GM21723 (cell line): ENCODE measurements at regions not wholly inside any gene's neighbourhood (a gene's known extent, or its start where the extent isn't known, plus 50 kb on each side); places are given as distances from the start of the nearest gene placed in this dataset.
"Not testable (repeated sequence)": the region's sequence is repeated elsewhere in the genome, so short reads cannot be mapped to it uniquely, and the experiment has no call there.

Experiments used
- ATAC-seq: cut with Tn5 transposase; IDR thresholded peaks from one replicate; pipeline ENCODE4 v1.9.1; 2021; ENCODE audit warnings: mild to moderate bottlenecking, moderate library complexity; ENCODE audit not compliant: unreplicated experiment

DNA sequence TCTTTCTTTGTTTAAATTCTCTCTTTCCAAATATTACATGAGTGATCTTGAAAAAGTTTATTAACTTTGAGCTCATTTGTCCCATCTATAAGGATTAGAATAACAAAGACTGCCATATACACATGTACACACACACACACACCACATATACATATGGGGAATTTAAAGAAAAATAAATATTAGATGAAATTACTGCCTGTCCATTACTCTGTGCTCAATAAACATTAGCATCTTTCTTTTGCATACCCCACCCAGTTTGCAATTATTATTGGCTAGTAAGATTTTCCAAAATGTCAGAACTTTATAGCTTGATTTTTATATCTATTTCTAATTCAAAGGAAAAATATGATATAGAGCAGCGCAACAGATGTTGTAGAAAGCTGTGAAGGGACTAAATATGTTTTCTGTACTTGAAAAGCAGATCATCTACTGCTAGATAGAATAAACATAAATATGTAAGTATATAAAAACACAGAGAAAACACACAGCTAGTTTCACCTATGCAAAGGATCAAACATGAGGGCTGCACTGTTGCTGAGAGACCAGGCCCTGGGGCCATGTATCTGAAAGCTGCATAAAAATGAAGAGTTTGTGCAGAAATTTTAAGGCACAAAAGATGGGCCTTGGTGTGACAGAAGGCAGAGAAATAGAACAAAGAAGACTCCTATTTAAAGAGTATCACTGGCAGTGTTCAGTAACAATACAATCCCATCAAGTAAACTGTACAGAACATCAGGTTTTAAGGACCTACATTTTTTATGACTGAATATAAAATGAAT is 114.2 kb upstream of the NECTIN3 start:
- ATAC-seq: no peak

DNA sequence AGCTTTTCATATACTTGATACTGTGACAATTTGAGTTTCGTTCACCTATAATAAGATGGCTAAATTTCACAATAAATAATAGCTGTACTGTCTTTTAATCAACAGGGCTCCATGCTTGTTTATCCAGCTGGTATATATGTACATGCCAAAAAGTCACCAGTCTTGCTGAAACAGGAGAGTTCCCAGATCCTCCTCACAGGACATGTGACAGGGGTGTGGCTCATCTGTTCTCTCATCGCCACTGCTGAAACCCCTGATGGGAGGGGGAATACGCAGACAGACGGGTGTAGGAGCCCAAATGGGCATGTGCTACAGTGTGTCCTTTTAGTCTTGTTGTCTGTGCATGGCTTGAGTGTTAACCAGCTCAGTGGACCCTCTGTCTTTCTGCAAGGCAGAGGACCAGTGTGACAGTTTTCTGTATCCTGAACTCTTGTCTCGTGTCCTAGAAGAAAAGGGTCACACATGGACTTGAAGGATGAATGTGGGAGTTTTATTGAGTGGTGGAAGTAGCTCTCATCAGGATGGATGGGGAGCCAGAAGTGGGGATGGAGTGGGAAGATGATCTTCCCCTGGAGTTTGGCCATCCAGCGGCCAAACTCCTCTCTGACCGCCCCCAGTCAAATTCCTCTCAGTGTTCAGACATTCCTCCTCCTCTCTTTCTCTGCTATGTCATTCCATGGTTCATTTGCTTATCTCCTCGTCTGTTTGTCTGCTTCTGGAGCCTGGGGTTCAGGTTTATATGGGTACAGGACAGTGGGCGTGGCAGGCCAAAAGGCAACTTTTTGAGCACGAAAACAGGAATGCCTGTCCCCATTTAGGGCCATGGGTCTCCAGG is 113.1 kb upstream of the NECTIN3 start:
- ATAC-seq: no peak

DNA sequence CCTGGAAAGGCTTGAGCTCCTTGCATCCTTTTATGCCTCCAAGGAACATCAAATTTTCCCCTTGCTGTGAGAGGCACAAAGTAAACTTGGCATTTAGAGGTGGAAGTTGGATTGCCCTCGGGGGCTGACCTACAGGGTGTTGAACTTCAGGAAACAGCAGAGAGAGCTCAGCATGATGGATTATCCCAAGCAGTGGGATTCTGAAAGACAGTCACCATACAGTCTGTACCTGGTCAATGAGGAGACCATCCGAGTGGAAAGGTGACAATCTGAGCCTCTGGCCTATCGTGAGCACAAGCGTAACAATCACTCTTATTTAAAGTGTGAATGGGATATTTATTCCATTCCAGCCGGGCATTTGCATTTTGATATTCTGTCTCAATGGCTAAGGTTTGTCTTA is 105.6 kb upstream of the NECTIN3 start:
- ATAC-seq: no peak

DNA sequence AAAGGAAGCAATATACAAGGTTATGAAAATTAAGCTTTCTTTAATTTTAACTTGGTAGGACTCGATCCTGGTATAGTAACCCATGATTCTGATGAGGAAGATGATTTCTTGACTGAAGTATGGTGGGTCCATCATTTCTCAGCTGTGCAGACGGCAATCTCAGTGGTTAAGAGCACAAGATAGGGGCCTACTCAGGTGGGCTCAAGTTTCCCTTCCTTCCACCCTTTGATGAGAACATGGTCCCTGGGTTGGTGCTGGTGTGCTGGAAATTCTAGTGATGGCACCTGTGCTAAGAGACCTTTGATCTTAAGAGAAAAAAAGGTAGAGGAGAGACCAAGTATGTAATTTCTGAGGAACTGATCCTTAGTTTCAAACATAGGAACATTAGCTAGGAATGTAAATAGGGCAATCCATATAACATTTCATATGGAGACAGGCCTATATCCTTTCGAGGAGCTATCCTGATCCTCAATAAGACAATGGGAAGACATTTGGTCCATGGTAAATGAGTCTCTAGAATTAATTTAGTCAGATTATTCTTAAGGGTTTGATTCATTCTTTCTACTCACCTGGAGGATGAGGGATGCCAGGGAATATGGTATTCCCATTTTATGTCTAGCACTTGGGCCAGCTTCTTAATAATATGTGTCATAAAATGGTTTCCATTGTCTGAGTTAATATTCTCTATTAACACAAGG is 104.5 kb upstream of the NECTIN3 start:
- no peak for ATAC-seq

DNA sequence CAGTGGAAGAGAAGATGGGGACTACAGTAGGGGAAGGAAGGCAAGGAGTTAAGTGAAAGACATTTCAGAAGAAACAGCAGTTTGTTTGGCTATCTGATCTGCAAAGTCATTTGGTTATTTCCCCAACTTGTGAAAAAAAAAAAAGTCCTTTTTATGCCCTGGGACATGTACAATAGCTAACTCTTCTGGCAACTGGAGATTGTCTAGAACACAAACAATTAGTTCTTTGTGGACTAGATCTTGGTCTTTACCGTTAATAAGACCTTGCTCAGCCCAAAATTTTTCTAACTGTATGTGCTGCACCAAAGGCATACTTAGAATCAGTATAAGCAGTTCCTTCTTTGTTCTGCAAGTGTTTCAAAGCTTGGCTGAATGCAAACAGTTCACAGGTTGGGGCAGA is 103.5 kb upstream of the NECTIN3 start:
- ATAC-seq: no peak

DNA sequence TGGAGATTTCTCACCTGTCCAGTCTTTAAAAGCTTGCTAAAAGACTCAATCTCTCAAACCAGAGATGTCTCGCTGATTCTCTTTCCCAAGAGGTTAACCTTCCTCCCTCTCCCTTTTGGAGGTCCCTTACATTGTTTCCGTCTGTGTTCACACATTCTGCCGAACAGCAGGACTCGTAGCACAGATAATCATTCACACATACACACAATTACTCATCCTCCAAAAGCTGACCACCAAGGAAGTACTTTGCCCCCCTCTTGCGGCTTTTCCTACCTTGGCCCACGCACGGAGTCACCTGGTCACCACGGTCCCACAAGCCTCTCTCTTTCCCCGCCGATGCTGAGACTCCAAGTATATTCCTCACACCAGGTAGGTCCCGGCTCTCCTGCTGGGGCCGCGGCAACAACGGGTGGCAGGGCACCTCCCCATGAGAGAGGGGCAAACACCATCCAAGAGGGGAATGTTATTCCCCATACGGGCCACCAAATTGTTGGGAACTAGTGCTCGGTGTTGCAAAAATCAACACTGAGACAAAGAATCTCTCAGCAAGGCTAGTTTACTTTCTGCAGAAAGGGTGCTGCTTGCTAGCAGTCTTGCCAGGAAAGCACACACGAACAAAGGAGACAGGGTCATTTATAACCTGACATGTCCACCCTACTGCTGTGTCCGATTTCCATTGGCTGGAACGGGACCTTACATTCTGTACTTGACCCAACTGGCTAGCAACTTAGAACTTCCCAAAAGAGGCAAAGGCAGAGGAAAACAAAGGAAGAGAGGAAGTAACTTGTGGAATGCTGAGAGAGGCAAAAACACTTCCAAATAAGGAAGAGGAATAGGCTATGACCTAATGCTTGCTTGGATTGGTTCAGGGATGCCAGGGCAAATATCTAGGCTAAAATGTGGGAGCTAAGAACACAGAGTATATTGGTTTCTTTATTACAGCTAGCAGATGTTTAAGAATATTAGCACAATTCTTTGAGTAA is 102.1 kb upstream of the NECTIN3 start:
- no peak for ATAC-seq

DNA sequence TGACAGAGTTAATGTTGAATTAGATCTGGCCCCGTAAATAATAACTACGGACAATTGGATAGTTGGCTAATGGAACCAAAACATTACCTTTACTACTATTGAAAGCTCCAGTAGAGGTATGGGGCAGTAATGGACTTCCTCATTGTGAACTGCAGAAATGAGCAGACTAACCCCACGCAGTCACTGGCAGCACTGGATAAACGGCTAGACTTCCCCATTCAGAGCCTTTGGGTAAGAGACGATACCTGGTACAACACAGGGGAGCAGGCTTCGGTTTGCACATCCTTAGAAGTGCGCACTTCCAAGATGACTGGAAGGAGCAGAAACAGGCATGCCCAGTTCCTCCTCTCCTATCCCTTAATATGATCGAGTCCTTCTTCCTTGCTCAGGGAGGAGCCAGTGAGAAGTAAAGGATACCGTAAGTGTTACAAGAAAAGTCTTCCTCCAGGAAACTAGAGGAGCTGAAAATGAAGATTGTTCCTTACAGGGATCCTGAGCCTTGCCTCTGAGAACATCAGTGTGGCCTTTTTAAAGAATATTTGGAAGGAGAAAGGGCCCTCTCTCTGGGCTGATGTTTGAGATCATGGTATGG is 100.5 kb upstream of the NECTIN3 start:
- ATAC-seq: no peak

DNA sequence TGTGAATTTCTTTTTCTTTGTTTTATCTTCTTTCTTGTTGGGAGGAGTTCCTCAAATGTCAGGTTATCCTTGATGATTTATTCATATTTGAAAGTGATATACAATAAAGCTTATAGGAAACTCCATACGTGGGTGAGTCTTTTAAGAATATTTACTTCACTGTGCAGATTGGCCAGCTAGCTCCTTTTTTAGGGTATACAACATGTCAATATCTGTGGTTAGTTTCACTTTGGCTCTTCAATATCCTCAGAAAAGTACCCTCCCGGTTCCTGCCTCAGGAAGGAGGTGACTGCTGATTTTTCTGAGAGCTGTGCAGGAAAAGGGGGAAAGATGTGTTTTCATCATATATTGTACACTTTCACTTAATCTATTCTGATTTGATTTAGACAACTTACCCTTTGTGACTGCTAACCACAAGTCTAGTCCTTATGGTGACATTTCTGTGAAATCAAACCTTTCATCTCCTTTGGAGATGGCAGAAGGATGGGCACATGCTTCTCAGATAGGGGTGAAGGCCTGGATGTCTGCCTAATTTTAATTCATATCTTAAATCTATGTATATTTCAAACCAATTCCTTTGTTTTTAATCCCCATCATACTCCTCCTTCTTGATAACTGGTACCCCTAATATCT is 98.2 kb upstream of the NECTIN3 start:
- no peak for ATAC-seq

DNA sequence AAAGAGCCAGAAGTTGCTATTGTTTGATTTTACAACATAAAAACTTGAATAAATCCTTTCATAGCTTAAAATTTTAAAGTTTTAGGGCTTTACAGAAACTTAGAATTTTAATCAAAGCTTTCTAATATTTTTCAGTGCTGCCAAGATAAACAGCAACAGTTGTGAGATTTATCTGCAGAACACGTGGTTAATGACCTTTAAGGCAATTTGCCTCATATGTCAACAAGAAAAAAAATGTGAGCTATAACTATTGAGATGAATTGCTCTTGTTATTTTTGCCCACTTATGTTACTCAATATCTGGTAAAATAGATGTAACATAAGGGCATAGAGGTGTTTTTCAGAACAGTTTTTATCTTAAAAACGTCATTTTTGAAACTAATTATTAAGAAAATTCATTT is 96.7 kb upstream of the NECTIN3 start:
- no peak for ATAC-seq

DNA sequence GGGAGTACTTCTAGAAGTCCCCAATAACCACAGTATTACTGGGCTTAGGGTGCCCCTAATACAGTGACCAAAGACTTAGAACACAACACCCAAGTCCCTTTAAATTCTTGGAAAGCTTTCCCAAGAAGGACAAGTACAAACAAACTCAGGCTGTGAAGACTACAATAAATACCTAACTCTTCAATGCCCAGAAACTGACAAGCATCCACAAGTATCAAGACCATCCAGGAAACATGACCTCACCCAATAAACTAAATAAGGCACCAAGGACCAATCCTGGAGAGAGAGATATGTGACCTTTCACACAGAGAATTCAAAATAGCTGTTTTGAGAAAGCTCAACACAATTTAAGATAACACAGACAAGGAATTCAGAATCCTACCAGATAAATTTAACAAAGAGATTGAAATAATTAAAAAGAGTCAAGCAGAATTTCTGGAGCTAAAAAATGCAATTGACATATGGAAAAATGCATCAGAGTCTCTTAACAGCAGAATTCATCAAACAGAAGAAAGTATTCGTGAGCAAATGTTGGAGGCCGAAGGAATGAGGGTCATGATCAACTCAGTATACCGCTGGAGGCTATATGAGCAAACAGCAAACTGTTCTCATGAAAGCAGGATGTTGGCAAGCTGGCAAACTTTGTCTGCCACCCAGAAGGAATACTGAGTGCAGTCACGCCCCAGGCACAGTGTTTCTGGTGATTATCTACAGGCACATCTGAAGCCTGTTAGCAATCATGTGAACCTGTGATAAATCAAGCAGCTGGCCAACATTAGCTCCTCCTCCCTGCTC is 87.0 kb upstream of the NECTIN3 start:
- no peak for ATAC-seq

DNA sequence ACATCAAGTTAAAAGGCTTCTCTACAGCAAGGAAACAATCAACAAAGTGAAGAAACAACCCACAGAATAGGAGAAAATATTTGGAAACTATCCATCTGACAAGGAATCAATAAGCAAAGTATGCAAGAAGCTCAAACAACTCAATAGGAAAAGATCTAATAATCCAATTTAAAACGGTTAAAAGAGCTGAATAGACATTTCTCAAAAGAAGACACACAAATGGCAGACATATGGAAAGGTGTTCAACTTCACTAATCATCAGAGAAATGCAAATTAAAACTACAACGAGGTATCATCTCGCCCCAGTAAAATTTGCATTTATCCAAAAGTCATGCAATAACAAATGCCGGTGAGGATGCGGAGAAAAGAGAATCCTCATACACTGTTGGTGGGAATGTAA is 82.2 kb upstream of the NECTIN3 start:
- ATAC-seq: no peak

DNA sequence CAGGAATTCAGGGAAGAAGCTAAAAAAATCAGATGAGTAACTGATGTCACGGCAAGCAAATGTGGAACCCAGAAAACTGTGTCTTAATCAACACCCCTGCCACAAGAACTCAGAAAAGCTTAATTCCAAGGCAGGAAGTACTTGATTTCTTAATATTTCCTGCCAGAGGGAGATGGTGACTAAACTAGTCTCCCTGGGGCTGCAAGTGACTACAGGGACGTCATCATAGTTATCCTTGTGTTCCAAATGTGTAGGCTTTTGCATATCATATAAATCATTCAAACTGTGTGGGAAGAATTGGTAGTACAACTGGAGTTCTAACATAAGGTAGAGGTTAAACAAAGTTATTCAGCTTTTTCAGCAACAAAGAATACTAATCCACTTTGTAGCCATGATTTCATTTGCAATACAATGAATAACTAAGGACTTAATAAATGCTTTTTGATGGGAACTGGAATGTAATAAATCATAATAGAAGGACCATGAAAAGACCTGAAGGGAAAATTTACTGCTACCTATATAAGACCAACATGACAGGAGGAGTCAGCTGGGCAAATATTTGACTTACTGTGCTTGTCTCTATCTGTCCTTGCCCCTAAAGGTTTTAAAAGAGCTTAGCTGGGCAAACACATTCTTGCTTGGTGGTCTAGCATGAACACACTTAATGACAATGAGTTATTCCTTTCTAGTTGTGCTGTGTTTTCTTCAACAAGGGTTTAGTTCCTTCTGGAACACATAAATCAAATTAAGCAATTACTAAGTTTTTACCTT is 76.0 kb upstream of the NECTIN3 start:
- no peak for ATAC-seq

DNA sequence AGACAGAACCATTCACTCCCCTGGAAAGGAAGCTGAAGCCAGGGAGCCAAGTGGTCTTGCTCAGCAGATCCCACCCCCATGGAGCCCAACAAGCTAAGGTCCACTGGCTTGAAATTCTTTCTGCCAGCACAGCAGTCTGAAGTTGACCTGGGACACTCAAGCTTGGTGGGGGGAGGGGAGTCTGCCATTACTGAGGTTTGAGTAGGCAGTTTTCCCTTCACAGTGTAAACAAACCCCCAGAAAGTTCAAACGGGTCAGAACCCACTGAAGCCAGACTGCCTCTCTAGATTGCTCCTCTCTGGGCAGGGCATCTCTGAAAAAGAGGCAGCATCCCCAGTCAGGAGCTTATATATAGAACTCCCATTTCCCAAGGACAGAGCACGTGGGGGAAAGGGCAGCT is 72.8 kb upstream of the NECTIN3 start:
- not testable (repeated sequence) for ATAC-seq

DNA sequence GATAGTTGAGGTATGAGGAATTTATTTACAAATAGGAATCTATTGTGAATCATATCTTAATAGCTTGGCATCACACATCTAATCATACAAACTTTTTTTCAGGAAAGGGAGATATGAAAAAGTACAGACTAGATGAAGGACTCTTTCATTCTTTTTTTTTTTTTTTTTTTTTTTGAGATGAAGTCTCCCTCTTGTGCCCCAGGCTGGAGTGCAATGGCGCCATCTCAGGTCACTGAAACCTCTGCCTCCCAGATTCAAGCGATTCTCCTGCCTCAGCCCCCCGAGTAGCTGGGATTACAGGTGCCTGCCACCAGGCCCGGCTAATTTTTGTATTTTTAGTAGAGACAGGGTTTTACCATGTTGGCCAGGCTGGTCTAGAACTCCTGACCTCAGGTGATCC is 65.1 kb upstream of the NECTIN3 start:
- ATAC-seq: not testable (repeated sequence)

DNA sequence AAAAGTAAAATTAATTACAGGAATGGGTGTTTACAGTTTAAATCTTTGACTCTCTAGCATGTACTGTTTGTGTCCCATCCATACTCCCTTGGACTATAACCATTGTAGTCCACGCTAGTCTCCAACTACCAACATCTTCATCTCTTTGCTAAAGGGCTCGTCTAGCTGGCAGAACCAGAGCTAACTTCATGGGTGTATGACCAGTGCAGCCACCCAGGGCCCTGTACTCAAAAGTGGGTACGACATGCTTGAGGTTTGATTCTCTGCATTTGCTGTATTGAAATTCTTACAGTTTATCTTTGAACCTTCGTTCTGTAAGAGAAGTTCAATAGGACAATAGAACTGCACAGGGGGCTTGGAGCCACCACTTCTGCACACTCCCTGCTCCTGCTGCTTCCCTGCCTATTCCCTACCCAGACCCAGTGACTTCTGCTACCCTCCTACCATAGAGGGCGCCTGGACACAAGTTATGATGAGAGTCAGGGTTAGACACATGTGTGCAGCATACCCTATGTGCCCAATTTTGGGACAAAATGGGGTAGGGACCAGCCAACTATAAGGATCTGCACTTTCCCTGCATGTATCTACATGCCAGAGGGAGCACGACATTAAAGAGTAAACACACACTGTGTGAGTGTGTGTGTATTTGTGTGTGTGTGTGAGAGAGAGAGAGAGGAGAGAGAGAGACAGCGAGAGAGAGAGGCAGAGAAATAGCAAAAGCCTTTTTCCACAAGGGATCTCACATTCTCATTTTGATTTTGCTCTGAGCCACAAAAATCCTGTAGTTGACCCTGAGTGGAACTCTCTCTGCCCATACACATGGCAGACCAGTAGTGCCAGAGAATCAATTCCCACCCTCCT is 59.0 kb upstream of the NECTIN3 start:
- ATAC-seq: no peak
